ENCODE measurements at regions not wholly inside any gene's neighbourhood (a gene's known extent, or its start where the extent isn't known, plus 50 kb on each side); places are given as distances from the start of the nearest gene placed in this dataset.

DNA sequence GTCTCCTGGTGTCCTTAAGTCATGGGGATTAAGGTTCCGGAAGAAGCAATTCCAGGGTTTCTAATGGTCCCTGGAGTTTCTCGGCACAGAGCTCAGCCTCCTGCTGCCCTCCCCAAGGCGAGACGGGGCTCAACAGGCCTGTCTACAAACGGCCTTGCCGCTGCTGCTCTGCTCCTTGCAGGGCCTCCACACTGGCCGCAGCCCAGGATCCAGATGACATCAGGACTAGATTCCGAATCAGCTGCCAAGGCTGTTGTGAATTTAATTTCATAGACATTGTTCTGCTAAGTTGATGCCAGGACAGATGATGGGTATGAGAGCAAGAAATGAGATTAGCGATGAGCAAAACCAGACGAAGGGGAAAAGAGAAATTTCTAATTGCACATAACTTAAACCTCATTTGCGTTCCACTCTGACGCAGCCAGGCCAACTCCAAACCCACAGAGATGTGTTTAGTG is 103.6 kb upstream of the BACE2 start:
- Mint-ChIP-seq H3K4me3 (ENCODE audit: unreplicated experiment) (no peak overlapping the region), H3K9me3 (ENCODE audit: unreplicated experiment) (peaks cover 14% of the 10 kb centered on the region), H3K36me3 (ENCODE audit: unreplicated experiment) (no peaks in the 10 kb centered on the region), H3K27me3 (ENCODE audit: unreplicated experiment) (peaks cover 17% of the 10 kb centered on the region), H3K4me1 (ENCODE audit: unreplicated experiment) (peaks cover 8% of the 10 kb centered on the region), H3K27ac (ENCODE audit: unreplicated experiment) (no peak overlapping the region)
- DNase-seq (ENCODE audit: extremely low spot score, unreplicated experiment), result no peak
- TF ChIP-seq, protein P1, sequence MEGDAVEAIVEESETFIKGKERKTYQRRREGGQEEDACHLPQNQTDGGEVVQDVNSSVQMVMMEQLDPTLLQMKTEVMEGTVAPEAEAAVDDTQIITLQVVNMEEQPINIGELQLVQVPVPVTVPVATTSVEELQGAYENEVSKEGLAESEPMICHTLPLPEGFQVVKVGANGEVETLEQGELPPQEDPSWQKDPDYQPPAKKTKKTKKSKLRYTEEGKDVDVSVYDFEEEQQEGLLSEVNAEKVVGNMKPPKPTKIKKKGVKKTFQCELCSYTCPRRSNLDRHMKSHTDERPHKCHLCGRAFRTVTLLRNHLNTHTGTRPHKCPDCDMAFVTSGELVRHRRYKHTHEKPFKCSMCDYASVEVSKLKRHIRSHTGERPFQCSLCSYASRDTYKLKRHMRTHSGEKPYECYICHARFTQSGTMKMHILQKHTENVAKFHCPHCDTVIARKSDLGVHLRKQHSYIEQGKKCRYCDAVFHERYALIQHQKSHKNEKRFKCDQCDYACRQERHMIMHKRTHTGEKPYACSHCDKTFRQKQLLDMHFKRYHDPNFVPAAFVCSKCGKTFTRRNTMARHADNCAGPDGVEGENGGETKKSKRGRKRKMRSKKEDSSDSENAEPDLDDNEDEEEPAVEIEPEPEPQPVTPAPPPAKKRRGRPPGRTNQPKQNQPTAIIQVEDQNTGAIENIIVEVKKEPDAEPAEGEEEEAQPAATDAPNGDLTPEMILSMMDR (IDR thresholded peaks at IDR 0.05), result no peak

DNA sequence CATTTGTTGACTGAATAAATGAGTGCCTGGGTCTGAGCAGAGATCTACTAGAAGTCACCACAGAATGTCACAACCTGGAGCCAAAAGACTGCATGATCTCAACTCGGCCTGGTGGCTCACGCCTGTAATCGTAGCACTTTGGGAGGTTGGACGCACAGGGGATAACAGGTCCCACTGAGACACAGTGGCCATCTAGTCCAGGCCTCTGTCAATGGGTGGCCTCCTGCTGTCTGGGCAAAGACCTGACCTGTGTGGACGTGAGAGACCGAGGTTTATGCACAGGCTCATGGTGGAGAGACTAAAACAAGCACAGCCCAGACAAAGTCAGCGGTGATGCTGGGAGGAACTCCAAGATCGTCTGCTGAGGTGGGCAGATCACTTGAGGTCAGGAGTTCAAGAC is 103.0 kb upstream of the BACE2 start:
- H3K4me1 Mint-ChIP-seq (ENCODE audit: unreplicated experiment), result peaks cover 8% of the 10 kb centered on the region
- DNase-seq (ENCODE audit: extremely low spot score, unreplicated experiment), result no peak
- H3K27ac Mint-ChIP-seq (ENCODE audit: unreplicated experiment), result no peak overlapping the region
- H3K27me3 Mint-ChIP-seq (ENCODE audit: unreplicated experiment), result peaks cover 17% of the 10 kb centered on the region
- H3K36me3 Mint-ChIP-seq (ENCODE audit: unreplicated experiment), result no peaks in the 10 kb centered on the region
- peaks cover 10% of the 10 kb centered on the region for H3K9me3 Mint-ChIP-seq (ENCODE audit: unreplicated experiment)
- H3K4me3 Mint-ChIP-seq (ENCODE audit: unreplicated experiment), result no peak overlapping the region
- TF ChIP-seq, protein P1 (IDR thresholded peaks at IDR 0.05), result no peak

DNA sequence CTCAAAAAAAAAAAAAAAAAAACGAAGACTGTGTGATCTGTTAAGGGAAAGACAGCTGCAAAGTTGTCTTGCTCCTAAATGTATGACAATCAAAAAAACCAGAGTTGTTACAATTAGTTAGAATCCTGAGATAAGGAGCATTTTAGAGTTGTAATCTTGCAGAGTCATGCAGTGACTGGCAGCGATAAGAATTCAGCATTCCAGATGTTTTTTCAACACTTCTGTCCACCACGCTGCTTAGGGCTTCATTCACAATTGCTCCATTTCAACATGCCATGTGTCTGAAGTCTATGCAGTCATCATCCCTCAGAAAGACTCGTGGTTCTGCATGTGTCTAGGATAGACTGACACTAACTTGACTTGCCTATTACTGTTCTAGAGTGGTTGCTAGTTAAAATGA is 102.4 kb upstream of the BACE2 start:
- no peaks in the 10 kb centered on the region for H3K36me3 Mint-ChIP-seq (ENCODE audit: unreplicated experiment)
- DNase-seq (ENCODE audit: extremely low spot score, unreplicated experiment), result peak; percentile 32
- peaks cover 17% of the 10 kb centered on the region for H3K27me3 Mint-ChIP-seq (ENCODE audit: unreplicated experiment)
- H3K4me1 Mint-ChIP-seq (ENCODE audit: unreplicated experiment), result peaks cover 8% of the 10 kb centered on the region
- H3K27ac Mint-ChIP-seq (ENCODE audit: unreplicated experiment), result no peak overlapping the region
- TF ChIP-seq, protein P1 (IDR thresholded peaks at IDR 0.05), result no peak
- H3K4me3 Mint-ChIP-seq (ENCODE audit: unreplicated experiment), result no peak overlapping the region
- H3K9me3 Mint-ChIP-seq (ENCODE audit: unreplicated experiment), result peaks cover 4% of the 10 kb centered on the region

DNA sequence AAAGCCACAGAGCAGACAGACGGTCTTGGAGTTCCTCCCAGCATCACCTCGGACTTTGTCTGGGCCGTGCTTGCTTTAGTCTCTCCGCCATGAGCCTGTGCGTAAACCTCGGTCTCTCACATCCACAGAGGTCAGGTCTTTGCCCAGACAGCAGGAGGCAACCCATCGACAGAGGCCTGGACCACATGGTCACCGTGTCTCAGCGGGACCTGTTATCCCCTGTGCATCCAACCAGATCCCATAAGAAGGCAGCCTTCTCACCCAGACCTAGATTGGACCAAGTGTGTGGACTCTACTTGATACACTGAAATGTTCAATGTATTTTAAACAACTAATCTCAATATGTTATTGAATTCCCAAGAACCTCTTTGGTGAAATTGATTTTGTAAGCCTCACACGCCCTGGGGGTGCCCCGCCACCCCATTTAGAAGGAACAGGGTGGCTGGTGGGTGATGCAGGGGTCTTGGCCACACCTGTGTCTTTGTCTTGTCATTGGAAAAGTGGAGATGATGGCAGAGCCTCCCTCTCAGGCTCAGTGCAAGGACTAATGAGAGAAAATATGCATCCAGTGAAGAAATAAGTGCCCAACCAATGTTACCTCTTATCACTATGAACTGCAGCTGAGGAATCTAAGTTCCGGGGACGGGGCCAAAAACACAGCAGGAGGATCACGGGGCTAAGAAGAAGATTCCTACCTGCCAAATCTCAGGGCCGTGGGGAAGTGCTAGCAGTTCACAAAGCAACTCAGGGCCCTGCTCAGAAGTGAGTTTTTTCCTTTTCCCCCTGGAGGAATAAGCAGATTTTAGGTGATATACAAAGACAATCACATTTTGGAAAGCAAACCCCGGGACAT is 101.6 kb upstream of the BACE2 start:
- Mint-ChIP-seq H3K36me3 (ENCODE audit: unreplicated experiment) (no peaks in the 10 kb centered on the region), H3K9me3 (ENCODE audit: unreplicated experiment) (no peaks in the 10 kb centered on the region), H3K4me1 (ENCODE audit: unreplicated experiment) (peaks cover 8% of the 10 kb centered on the region), H3K27ac (ENCODE audit: unreplicated experiment) (no peak overlapping the region), H3K4me3 (ENCODE audit: unreplicated experiment) (no peak overlapping the region), H3K27me3 (ENCODE audit: unreplicated experiment) (peaks cover 17% of the 10 kb centered on the region)
- TF ChIP-seq, protein P1 (IDR thresholded peaks at IDR 0.05), result no peak
- DNase-seq (ENCODE audit: extremely low spot score, unreplicated experiment), result peak; percentile 69

DNA sequence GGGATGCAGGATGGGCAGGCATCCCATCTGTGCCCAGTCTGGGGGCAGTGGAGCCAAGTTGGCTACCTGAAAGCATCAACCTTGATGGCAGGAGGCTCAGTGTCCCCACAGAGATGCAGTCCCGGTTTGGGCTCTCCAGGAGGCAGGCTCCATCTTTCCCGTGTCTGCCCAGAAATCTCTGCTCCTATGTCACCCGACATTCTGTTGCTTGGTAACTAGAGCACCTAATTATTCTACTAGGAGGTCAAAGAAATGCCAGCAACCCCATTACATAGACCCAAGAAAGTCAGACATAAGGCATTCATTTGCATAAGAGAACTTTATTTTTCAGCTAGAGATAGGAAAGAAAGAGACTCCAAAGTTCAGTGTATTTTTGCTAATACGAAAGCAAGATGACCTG is 100.3 kb upstream of the BACE2 start:
- H3K4me3 Mint-ChIP-seq (ENCODE audit: unreplicated experiment), result no peak overlapping the region
- peaks cover 17% of the 10 kb centered on the region for H3K27me3 Mint-ChIP-seq (ENCODE audit: unreplicated experiment)
- DNase-seq (ENCODE audit: extremely low spot score, unreplicated experiment), result peak; percentile 23
- TF ChIP-seq, protein P1 (IDR thresholded peaks at IDR 0.05), result no peak
- H3K27ac Mint-ChIP-seq (ENCODE audit: unreplicated experiment), result no peak overlapping the region
- no peaks in the 10 kb centered on the region for H3K36me3 Mint-ChIP-seq (ENCODE audit: unreplicated experiment)
- H3K4me1 Mint-ChIP-seq (ENCODE audit: unreplicated experiment), result peaks cover 8% of the 10 kb centered on the region
- no peaks in the 10 kb centered on the region for H3K9me3 Mint-ChIP-seq (ENCODE audit: unreplicated experiment)

Measured in osteocyte (in vitro differentiated cells).